ENCODE measurements at regions not wholly inside any gene's neighbourhood (a gene's known extent, or its start where the extent isn't known, plus 50 kb on each side); places are given as distances from the start of the nearest gene placed in this dataset.

GRCh38 chr2:18251486-18251885, 309.0 kb downstream of the RDH14 start:
- H3K27ac ChIP-seq (ENCODE audit: low read depth in 1 of 2, low read length in 2 of 2): no peak overlapping the region
- H3K9me3 ChIP-seq (ENCODE audit: control insufficient read depth in 4 of 4, low read length in 3 of 4): no peaks in the 10 kb centered on the region
- H3K27me3 ChIP-seq (ENCODE audit: control insufficient read depth in 4 of 4, insufficient read depth in 4 of 4, low read length in 3 of 4): no peaks in the 10 kb centered on the region
- no peak for DNase-seq (ENCODE audit: low spot score)
- H3K36me3 ChIP-seq (ENCODE audit: control insufficient read depth in 4 of 4, insufficient read depth in 3 of 4, low read depth in 1 of 4, low read length in 3 of 4): no peaks in the 10 kb centered on the region
- 74% methylated on average over 2 of the region's 2 CpGs for WGBS
- H3K9ac ChIP-seq (ENCODE audit: low read depth in 1 of 2, low read length in 2 of 2): no peak overlapping the region
- TF ChIP-seq, protein P1, sequence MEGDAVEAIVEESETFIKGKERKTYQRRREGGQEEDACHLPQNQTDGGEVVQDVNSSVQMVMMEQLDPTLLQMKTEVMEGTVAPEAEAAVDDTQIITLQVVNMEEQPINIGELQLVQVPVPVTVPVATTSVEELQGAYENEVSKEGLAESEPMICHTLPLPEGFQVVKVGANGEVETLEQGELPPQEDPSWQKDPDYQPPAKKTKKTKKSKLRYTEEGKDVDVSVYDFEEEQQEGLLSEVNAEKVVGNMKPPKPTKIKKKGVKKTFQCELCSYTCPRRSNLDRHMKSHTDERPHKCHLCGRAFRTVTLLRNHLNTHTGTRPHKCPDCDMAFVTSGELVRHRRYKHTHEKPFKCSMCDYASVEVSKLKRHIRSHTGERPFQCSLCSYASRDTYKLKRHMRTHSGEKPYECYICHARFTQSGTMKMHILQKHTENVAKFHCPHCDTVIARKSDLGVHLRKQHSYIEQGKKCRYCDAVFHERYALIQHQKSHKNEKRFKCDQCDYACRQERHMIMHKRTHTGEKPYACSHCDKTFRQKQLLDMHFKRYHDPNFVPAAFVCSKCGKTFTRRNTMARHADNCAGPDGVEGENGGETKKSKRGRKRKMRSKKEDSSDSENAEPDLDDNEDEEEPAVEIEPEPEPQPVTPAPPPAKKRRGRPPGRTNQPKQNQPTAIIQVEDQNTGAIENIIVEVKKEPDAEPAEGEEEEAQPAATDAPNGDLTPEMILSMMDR (IDR thresholded peaks at IDR 0.05; ENCODE audit: low read depth, low read length, missing input control): no peak
- no peak for TF ChIP-seq MAX (IDR thresholded peaks at IDR 0.05)
- TF ChIP-seq RXRA (IDR thresholded peaks at IDR 0.05): no peak
- TF ChIP-seq SP1 (IDR thresholded peaks at IDR 0.05): no peak
- no peak for TF ChIP-seq RAD21 (IDR thresholded peaks at IDR 0.05)
- TF ChIP-seq YY1 (IDR thresholded peaks at IDR 0.05): no peak
- TF ChIP-seq HNF4G (IDR thresholded peaks at IDR 0.05): no peak
- TF ChIP-seq HNF4A (conservative IDR thresholded peaks at IDR 0.05): no peak
- no peak for TF ChIP-seq FOXA1 (IDR thresholded peaks at IDR 0.05)
- no peak for TF ChIP-seq GABPA (IDR thresholded peaks at IDR 0.05 in 1 of 2, conservative IDR thresholded peaks at IDR 0.05 in 1 of 2)
- TF ChIP-seq, protein P2, sequence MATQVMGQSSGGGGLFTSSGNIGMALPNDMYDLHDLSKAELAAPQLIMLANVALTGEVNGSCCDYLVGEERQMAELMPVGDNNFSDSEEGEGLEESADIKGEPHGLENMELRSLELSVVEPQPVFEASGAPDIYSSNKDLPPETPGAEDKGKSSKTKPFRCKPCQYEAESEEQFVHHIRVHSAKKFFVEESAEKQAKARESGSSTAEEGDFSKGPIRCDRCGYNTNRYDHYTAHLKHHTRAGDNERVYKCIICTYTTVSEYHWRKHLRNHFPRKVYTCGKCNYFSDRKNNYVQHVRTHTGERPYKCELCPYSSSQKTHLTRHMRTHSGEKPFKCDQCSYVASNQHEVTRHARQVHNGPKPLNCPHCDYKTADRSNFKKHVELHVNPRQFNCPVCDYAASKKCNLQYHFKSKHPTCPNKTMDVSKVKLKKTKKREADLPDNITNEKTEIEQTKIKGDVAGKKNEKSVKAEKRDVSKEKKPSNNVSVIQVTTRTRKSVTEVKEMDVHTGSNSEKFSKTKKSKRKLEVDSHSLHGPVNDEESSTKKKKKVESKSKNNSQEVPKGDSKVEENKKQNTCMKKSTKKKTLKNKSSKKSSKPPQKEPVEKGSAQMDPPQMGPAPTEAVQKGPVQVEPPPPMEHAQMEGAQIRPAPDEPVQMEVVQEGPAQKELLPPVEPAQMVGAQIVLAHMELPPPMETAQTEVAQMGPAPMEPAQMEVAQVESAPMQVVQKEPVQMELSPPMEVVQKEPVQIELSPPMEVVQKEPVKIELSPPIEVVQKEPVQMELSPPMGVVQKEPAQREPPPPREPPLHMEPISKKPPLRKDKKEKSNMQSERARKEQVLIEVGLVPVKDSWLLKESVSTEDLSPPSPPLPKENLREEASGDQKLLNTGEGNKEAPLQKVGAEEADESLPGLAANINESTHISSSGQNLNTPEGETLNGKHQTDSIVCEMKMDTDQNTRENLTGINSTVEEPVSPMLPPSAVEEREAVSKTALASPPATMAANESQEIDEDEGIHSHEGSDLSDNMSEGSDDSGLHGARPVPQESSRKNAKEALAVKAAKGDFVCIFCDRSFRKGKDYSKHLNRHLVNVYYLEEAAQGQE (IDR thresholded peaks at IDR 0.05): no peak
- no peak for TF ChIP-seq EGR1 (IDR thresholded peaks at IDR 0.05; ENCODE audit: low read depth in 2 of 2)
- TF ChIP-seq, protein P3, sequence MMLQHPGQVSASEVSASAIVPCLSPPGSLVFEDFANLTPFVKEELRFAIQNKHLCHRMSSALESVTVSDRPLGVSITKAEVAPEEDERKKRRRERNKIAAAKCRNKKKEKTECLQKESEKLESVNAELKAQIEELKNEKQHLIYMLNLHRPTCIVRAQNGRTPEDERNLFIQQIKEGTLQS (IDR thresholded peaks at IDR 0.05): no peak
- no peak for TF ChIP-seq TAF1 (conservative IDR thresholded peaks at IDR 0.05)
- H3K4me3 ChIP-seq (ENCODE audit: low read depth in 1 of 3, low read length in 3 of 3): no peak overlapping the region
- no peaks in the 10 kb centered on the region for H3K4me1 ChIP-seq (ENCODE audit: control insufficient read depth in 4 of 4, insufficient read depth in 4 of 4, low read length in 3 of 4)

DNA sequence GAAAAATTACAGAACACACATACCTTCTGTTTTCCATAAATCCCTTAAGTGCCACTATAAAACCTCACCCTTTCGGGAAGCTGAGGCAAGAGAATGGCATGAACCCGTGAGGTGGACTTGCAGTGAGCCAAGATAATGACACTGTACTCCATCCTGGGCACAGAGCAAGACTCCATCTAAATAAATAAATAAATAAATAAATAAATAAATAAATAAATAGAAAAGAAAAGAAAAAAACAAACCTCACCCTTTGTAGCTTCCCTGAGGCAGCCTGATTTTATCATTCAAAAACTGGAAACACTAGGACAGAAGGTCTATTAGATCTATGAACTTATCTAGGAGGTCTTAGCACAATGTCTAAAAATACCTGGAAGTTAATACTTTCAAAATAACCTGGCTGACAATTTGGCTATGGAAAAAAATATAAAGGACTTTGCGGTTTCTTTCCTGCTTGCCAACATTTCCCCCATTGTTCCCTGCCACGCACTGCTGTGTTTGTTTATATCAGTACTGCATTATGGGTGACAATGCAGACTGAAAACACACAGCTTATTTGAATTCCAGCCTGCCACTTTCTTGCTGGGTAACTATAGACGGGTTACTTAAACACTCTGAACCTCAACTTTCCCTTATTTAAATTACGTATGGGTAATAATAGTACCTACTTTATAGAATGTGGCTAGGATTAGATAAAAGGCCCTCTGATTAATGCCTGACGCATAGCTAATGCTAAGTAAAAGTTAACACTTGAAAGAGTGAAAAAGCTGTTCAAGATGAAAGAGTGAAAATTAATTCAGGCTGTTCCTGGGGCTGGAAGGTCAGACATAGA, 313.0 kb downstream of the RDH14 start:
- Histone ChIP-seq H3K27me3 (ENCODE audit: control insufficient read depth in 4 of 4, insufficient read depth in 4 of 4, low read length in 3 of 4) (no peaks in the 10 kb centered on the region), H3K4me3 (ENCODE audit: low read depth in 1 of 3, low read length in 3 of 3) (no peak overlapping the region), H3K36me3 (ENCODE audit: control insufficient read depth in 4 of 4, insufficient read depth in 3 of 4, low read depth in 1 of 4, low read length in 3 of 4) (no peaks in the 10 kb centered on the region), H3K9ac (ENCODE audit: low read depth in 1 of 2, low read length in 2 of 2) (no peak overlapping the region), H3K9me3 (ENCODE audit: control insufficient read depth in 4 of 4, low read length in 3 of 4) (no peaks in the 10 kb centered on the region), H3K4me1 (ENCODE audit: control insufficient read depth in 4 of 4, insufficient read depth in 4 of 4, low read length in 3 of 4) (no peaks in the 10 kb centered on the region), H3K27ac (ENCODE audit: low read depth in 1 of 2, low read length in 2 of 2) (no peak overlapping the region)
- 77% methylated on average over 7 of the region's 7 CpGs for WGBS
- no peak for DNase-seq (ENCODE audit: low spot score)
- TF ChIP-seq HNF4G (IDR thresholded peaks at IDR 0.05) (no peak), FOXA2 (IDR thresholded peaks at IDR 0.05) (no peak), TAF1 (conservative IDR thresholded peaks at IDR 0.05) (no peak), NR2F2 (IDR thresholded peaks at IDR 0.05) (no peak), RAD21 (IDR thresholded peaks at IDR 0.05) (no peak), YY1 (IDR thresholded peaks at IDR 0.05) (no peak), MAX (IDR thresholded peaks at IDR 0.05) (no peak), JUND (IDR thresholded peaks at IDR 0.05) (no peak), RXRA (IDR thresholded peaks at IDR 0.05) (no peak)
- TF ChIP-seq, protein P1 (IDR thresholded peaks at IDR 0.05; ENCODE audit: low read depth, low read length, missing input control): no peak
- TF ChIP-seq, protein P3 (IDR thresholded peaks at IDR 0.05): no peak

Measured in liver (tissue), 8 donors.